H1 (cell line): ENCODE measurements at regions not wholly inside any gene's neighbourhood (a gene's known extent, or its start where the extent isn't known, plus 50 kb on each side); places are given as distances from the start of the nearest gene placed in this dataset.

Experiments
- BCL11A ChIP-seq, 2 experiments: IDR thresholded peaks; one replicate each; pipeline ENCODE4 v1.6.1; 2011; ENCODE audit warnings: low read depth in 2 of 2, low read length in 2 of 2, mild to moderate bottlenecking in 2 of 2
- CHD1 ChIP-seq: IDR thresholded peaks from 2 replicates; pipeline ENCODE4 v1.6.1; 2012; ENCODE audit warnings: low read depth, low read length, improper control_type of control experiment
- EP300 ChIP-seq, 2 experiments: IDR thresholded peaks; 1 replicate in 1 of 2; 2 replicates in 1 of 2; pipeline ENCODE4 v1.6.1; 2011 to 2012; ENCODE audit warnings: low read depth in 2 of 2, low read length in 2 of 2, mild to moderate bottlenecking in 2 of 2, borderline replicate concordance in 1 of 2, inconsistent platforms in 1 of 2, moderate library complexity in 1 of 2
- GABPA ChIP-seq: IDR thresholded peaks from 2 replicates; pipeline ENCODE4 v1.6.1; 2011; ENCODE audit warnings: mild to moderate bottlenecking, low read length, moderate library complexity, borderline replicate concordance; ENCODE audit not compliant: insufficient read depth
- HDAC6 ChIP-seq: IDR thresholded peaks from one replicate; pipeline ENCODE4 v1.7.1; 2012; ENCODE audit warnings: low read depth, mild to moderate bottlenecking, inconsistent platforms, low read length, moderate library complexity
- NRF1 ChIP-seq: IDR thresholded peaks from 2 replicates; pipeline ENCODE4 v1.6.1; 2011; ENCODE audit warnings: mild to moderate bottlenecking, low read depth, low read length, improper control_type of control experiment
- PHF8 ChIP-seq: fragments of 200-600 bp; sonication (generic); conservative IDR thresholded peaks from 2 replicates; pipeline ENCODE4 v1.7.1; 2012; ENCODE audit warnings: low read depth, mild to moderate bottlenecking, inconsistent platforms, low read length, moderate library complexity
- POLR2A ChIP-seq, 2 experiments: IDR thresholded peaks; 1 replicate in 1 of 2; 2 replicates in 1 of 2; pipeline ENCODE4 v1.6.1; 2011; ENCODE audit warnings: low read depth in 2 of 2, low read length in 2 of 2, mild to moderate bottlenecking in 2 of 2; ENCODE audit errors: control extremely low read depth in 1 of 2
- RBBP5 ChIP-seq: IDR thresholded peaks from 2 replicates; pipeline ENCODE4 v1.7.1; 2012; ENCODE audit warnings: low read depth, mild to moderate bottlenecking, inconsistent platforms, low read length, moderate library complexity, borderline replicate concordance
- TAF1 ChIP-seq: IDR thresholded peaks from 2 replicates; pipeline ENCODE4 v1.6.1; 2011; ENCODE audit warnings: mild to moderate bottlenecking, low read depth, low read length
- TBP ChIP-seq: IDR thresholded peaks from 2 replicates; pipeline ENCODE4 v1.6.1; 2011; ENCODE audit warnings: low read depth, low read length, improper control_type of control experiment
- YY1 ChIP-seq: IDR thresholded peaks from 2 replicates; pipeline ENCODE4 v1.6.1; 2011; ENCODE audit warnings: low read depth, mild to moderate bottlenecking, low read length
- TF ChIP-seq, protein P1 (sequence below): fragments of 300-600 bp; sonication (generic); IDR thresholded peaks from 2 replicates; pipeline ENCODE4 v1.7.1; 2012; ENCODE audit warnings: low read length, moderate library complexity, mild to moderate bottlenecking, inconsistent platforms; ENCODE audit not compliant: insufficient replicate concordance

DNA sequence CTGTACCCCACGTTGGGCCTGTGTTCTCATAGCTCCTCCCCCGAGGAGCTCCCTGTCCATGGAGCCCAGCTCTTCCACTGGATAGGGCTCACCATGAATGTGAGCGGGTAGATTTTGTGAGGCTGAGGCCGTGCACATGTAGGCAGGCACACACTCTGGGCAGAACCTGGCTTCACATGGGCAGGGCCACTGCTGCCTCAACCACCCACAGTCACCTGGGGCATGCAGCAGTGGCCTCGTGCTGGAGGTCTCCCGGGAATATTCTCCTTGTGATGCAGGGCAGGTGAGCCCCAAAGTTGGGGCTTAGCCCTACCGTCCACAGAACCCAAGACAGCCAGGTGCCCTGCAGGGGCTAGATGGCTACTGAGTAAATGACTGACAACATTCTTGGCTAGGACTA is 116.6 kb downstream of the TMEM130 start (continued):
- TF ChIP-seq, protein P1, sequence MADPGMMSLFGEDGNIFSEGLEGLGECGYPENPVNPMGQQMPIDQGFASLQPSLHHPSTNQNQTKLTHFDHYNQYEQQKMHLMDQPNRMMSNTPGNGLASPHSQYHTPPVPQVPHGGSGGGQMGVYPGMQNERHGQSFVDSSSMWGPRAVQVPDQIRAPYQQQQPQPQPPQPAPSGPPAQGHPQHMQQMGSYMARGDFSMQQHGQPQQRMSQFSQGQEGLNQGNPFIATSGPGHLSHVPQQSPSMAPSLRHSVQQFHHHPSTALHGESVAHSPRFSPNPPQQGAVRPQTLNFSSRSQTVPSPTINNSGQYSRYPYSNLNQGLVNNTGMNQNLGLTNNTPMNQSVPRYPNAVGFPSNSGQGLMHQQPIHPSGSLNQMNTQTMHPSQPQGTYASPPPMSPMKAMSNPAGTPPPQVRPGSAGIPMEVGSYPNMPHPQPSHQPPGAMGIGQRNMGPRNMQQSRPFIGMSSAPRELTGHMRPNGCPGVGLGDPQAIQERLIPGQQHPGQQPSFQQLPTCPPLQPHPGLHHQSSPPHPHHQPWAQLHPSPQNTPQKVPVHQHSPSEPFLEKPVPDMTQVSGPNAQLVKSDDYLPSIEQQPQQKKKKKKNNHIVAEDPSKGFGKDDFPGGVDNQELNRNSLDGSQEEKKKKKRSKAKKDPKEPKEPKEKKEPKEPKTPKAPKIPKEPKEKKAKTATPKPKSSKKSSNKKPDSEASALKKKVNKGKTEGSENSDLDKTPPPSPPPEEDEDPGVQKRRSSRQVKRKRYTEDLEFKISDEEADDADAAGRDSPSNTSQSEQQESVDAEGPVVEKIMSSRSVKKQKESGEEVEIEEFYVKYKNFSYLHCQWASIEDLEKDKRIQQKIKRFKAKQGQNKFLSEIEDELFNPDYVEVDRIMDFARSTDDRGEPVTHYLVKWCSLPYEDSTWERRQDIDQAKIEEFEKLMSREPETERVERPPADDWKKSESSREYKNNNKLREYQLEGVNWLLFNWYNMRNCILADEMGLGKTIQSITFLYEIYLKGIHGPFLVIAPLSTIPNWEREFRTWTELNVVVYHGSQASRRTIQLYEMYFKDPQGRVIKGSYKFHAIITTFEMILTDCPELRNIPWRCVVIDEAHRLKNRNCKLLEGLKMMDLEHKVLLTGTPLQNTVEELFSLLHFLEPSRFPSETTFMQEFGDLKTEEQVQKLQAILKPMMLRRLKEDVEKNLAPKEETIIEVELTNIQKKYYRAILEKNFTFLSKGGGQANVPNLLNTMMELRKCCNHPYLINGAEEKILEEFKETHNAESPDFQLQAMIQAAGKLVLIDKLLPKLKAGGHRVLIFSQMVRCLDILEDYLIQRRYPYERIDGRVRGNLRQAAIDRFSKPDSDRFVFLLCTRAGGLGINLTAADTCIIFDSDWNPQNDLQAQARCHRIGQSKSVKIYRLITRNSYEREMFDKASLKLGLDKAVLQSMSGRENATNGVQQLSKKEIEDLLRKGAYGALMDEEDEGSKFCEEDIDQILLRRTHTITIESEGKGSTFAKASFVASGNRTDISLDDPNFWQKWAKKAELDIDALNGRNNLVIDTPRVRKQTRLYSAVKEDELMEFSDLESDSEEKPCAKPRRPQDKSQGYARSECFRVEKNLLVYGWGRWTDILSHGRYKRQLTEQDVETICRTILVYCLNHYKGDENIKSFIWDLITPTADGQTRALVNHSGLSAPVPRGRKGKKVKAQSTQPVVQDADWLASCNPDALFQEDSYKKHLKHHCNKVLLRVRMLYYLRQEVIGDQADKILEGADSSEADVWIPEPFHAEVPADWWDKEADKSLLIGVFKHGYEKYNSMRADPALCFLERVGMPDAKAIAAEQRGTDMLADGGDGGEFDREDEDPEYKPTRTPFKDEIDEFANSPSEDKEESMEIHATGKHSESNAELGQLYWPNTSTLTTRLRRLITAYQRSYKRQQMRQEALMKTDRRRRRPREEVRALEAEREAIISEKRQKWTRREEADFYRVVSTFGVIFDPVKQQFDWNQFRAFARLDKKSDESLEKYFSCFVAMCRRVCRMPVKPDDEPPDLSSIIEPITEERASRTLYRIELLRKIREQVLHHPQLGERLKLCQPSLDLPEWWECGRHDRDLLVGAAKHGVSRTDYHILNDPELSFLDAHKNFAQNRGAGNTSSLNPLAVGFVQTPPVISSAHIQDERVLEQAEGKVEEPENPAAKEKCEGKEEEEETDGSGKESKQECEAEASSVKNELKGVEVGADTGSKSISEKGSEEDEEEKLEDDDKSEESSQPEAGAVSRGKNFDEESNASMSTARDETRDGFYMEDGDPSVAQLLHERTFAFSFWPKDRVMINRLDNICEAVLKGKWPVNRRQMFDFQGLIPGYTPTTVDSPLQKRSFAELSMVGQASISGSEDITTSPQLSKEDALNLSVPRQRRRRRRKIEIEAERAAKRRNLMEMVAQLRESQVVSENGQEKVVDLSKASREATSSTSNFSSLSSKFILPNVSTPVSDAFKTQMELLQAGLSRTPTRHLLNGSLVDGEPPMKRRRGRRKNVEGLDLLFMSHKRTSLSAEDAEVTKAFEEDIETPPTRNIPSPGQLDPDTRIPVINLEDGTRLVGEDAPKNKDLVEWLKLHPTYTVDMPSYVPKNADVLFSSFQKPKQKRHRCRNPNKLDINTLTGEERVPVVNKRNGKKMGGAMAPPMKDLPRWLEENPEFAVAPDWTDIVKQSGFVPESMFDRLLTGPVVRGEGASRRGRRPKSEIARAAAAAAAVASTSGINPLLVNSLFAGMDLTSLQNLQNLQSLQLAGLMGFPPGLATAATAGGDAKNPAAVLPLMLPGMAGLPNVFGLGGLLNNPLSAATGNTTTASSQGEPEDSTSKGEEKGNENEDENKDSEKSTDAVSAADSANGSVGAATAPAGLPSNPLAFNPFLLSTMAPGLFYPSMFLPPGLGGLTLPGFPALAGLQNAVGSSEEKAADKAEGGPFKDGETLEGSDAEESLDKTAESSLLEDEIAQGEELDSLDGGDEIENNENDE = no peak
- TF ChIP-seq TAF1 (no peak), PHF8 (no peak), HDAC6 (no peak), GABPA (no peak), POLR2A (IDR thresholded peaks at IDR 0.05; ENCODE audit: control extremely low read depth in 1 of 2, low read depth in 2 of 2, low read length in 2 of 2) (no peak), YY1 (no peak), RBBP5 (no peak), EP300 (IDR thresholded peaks at IDR 0.05; ENCODE audit: borderline replicate concordance in 1 of 2, low read depth in 2 of 2, low read length in 2 of 2) (no peak), CHD1 (no peak), TBP (no peak), NRF1 (no peak), BCL11A (IDR thresholded peaks at IDR 0.05; ENCODE audit: low read depth in 2 of 2, low read length in 2 of 2) (no peak)
